Lower leg skin (tissue), 3 donors: ENCODE measurements at regions not wholly inside any gene's neighbourhood (a gene's known extent, or its start where the extent isn't known, plus 50 kb on each side); places are given as distances from the start of the nearest gene placed in this dataset.
"Not testable (repeated sequence)": the region's sequence is repeated elsewhere in the genome, so short reads cannot be mapped to it uniquely, and the experiment has no call there.

Experiments used
- POLR2A ChIP-seq, 2 donors: fragments of 450-650 bp; IDR thresholded peaks; one replicate each; pipeline ENCODE4 v1.6.1; 2016 to 2017; ENCODE audit warnings: antibody characterized with exemption in 2 of 2, mild to moderate bottlenecking in 1 of 2, moderate library complexity in 1 of 2
- TF ChIP-seq, protein P1 (sequence below), 3 donors: fragments of 450-650 bp; IDR thresholded peaks; one replicate each; pipeline ENCODE4 v1.5.1; 2016; ENCODE audit warnings: antibody characterized with exemption in 3 of 3, mild to moderate bottlenecking in 3 of 3, moderate library complexity in 2 of 3

DNA sequence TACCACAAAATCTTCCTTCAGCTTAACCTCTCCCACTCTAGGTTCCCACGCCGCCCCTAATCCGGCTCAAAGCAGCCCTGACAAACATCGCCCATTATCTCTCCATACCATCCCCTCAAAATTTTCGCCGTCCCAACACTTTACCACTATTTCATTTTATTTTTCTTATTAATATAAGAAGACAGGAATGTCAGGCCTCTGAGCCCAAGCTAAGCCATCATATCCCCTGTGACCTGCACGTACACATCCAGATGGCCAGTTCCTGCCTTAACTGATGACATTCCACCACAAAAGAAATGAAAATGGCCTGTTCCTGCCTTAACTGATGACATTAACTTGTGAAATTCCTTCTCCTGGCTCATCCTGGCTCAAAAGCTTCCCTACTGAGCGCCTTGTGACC lies 243.4 kb upstream of the PROK2 start:
- TF ChIP-seq POLR2A (IDR thresholded peaks at IDR 0.05) = not testable (repeated sequence)
- TF ChIP-seq, protein P1, sequence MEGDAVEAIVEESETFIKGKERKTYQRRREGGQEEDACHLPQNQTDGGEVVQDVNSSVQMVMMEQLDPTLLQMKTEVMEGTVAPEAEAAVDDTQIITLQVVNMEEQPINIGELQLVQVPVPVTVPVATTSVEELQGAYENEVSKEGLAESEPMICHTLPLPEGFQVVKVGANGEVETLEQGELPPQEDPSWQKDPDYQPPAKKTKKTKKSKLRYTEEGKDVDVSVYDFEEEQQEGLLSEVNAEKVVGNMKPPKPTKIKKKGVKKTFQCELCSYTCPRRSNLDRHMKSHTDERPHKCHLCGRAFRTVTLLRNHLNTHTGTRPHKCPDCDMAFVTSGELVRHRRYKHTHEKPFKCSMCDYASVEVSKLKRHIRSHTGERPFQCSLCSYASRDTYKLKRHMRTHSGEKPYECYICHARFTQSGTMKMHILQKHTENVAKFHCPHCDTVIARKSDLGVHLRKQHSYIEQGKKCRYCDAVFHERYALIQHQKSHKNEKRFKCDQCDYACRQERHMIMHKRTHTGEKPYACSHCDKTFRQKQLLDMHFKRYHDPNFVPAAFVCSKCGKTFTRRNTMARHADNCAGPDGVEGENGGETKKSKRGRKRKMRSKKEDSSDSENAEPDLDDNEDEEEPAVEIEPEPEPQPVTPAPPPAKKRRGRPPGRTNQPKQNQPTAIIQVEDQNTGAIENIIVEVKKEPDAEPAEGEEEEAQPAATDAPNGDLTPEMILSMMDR (IDR thresholded peaks at IDR 0.05) = not testable (repeated sequence)
